SK-N-SH (cell line): ENCODE measurements at regions not wholly inside any gene's neighbourhood (a gene's known extent, or its start where the extent isn't known, plus 50 kb on each side); places are given as distances from the start of the nearest gene placed in this dataset.
"Not testable (repeated sequence)": the region's sequence is repeated elsewhere in the genome, so short reads cannot be mapped to it uniquely, and the experiment has no call there.

Source experiments
- EZH2phosphoT487 ChIP-seq: fragments of 200-600 bp; sonication (generic); IDR thresholded peaks from 2 replicates; pipeline ENCODE4 v1.6.1; 2017; ENCODE audit warnings: low read depth, mixed run types, mild to moderate bottlenecking, antibody characterized with exemption, moderate library complexity, borderline replicate concordance
- FOXM1 ChIP-seq: IDR thresholded peaks from 2 replicates; pipeline ENCODE4 v1.4.0; 2012; ENCODE audit warnings: low read depth, mild to moderate bottlenecking
- GABPA ChIP-seq: IDR thresholded peaks from 2 replicates; pipeline ENCODE4 v1.4.0; 2012; ENCODE audit warnings: low read depth, mild to moderate bottlenecking
- NFIC ChIP-seq: IDR thresholded peaks from 2 replicates; pipeline ENCODE4 v1.4.0; 2012; ENCODE audit warnings: borderline replicate concordance
- RAD21 ChIP-seq: IDR thresholded peaks from 2 replicates; pipeline ENCODE4 v1.6.1; 2012; ENCODE audit warnings: mild to moderate bottlenecking, low read length
- RXRA ChIP-seq: IDR thresholded peaks from 2 replicates; pipeline ENCODE4 v1.4.0; 2012; ENCODE audit warnings: low read depth, mild to moderate bottlenecking, borderline replicate concordance
- SMC3 ChIP-seq: IDR thresholded peaks from 2 replicates; pipeline ENCODE4 v1.6.1; 2012; ENCODE audit warnings: low read depth, low read length, improper control_type of control experiment
- TF ChIP-seq, protein P1 (sequence below): IDR thresholded peaks from 2 replicates; pipeline ENCODE4 v1.4.0; 2012; ENCODE audit warnings: low read depth
- TF ChIP-seq, protein P2 (sequence below): fragments of 200-600 bp; sonication (generic); IDR thresholded peaks from 2 replicates; pipeline ENCODE4 v1.6.1; 2017; ENCODE audit warnings: antibody characterized with exemption, mild to moderate bottlenecking, moderate library complexity
- TF ChIP-seq, protein P3 (sequence below): fragments of 150-350 bp; IDR thresholded peaks from 2 replicates; pipeline ENCODE4 v1.6.1; 2016; ENCODE audit warnings: mild to moderate bottlenecking, low read depth, low read length
- TF ChIP-seq, protein P4 (sequence below): IDR thresholded peaks from 2 replicates; pipeline ENCODE4; 2012

DNA sequence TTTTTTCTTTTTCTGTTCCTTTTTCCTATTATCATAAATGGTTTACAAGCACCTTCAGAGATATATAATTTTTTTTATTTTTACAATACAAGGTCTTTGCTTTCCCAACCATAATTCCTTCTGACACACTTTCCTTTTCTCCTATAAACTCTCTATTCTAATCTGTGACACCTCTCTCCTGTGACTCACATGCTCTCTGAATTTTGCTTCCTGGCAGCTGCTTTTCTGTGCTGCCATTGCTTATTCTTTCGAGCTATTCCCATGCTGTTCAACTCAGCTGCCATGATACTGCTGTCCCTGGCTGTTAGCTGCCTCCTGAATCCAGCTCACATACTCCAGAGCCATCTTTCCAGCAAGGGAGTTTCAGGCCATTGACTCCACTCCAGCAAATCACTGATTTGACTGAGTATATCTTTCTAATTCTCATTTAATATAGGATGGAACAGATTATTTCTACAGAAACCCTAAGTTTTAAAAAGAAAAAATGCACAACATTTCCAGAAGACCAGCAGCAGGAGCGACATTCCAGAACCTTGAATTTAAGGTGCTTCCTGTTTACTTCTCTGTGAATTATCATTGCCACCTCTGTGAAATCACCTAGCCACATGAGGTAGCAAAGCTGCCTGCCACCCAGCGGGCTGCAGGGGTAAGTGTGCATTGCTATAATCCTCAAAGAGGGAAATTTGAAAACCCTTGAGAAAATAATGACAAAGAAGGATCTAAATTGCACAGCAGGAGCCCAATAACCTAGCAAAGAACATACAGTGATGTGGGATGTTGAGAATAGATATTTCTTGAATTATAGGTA is 1442.6 kb downstream of the KHDRBS2 start:
- TF ChIP-seq, protein P1, sequence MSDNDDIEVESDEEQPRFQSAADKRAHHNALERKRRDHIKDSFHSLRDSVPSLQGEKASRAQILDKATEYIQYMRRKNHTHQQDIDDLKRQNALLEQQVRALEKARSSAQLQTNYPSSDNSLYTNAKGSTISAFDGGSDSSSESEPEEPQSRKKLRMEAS: not testable (repeated sequence)
- TF ChIP-seq FOXM1, GABPA, RAD21, EZH2phosphoT487, NFIC, RXRA, SMC3: not testable (repeated sequence)
- TF ChIP-seq, protein P2, sequence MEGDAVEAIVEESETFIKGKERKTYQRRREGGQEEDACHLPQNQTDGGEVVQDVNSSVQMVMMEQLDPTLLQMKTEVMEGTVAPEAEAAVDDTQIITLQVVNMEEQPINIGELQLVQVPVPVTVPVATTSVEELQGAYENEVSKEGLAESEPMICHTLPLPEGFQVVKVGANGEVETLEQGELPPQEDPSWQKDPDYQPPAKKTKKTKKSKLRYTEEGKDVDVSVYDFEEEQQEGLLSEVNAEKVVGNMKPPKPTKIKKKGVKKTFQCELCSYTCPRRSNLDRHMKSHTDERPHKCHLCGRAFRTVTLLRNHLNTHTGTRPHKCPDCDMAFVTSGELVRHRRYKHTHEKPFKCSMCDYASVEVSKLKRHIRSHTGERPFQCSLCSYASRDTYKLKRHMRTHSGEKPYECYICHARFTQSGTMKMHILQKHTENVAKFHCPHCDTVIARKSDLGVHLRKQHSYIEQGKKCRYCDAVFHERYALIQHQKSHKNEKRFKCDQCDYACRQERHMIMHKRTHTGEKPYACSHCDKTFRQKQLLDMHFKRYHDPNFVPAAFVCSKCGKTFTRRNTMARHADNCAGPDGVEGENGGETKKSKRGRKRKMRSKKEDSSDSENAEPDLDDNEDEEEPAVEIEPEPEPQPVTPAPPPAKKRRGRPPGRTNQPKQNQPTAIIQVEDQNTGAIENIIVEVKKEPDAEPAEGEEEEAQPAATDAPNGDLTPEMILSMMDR: not testable (repeated sequence)
- TF ChIP-seq, protein P3, sequence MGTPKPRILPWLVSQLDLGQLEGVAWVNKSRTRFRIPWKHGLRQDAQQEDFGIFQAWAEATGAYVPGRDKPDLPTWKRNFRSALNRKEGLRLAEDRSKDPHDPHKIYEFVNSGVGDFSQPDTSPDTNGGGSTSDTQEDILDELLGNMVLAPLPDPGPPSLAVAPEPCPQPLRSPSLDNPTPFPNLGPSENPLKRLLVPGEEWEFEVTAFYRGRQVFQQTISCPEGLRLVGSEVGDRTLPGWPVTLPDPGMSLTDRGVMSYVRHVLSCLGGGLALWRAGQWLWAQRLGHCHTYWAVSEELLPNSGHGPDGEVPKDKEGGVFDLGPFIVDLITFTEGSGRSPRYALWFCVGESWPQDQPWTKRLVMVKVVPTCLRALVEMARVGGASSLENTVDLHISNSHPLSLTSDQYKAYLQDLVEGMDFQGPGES: not testable (repeated sequence)
- TF ChIP-seq, protein P4, sequence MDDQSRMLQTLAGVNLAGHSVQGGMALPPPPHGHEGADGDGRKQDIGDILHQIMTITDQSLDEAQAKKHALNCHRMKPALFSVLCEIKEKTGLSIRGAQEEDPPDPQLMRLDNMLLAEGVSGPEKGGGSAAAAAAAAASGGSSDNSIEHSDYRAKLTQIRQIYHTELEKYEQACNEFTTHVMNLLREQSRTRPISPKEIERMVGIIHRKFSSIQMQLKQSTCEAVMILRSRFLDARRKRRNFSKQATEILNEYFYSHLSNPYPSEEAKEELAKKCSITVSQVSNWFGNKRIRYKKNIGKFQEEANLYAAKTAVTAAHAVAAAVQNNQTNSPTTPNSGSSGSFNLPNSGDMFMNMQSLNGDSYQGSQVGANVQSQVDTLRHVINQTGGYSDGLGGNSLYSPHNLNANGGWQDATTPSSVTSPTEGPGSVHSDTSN: not testable (repeated sequence)
